Activated T-helper 1 cell treated with anti-CD3 and anti-CD28 coated beads, Interleukin-12 subunit alpha, Interleukin-12 subunit beta, Interleukin-2, Interleukin-4 antibody, amounts not matched to agents 30 ng/mL and 10 ng/mL and 1 ng/mL, durations not matched to agents 14 hours and 24 hours and 36 hours (primary cell): ENCODE measurements at regions not wholly inside any gene's neighbourhood (a gene's known extent, or its start where the extent isn't known, plus 50 kb on each side); places are given as distances from the start of the nearest gene placed in this dataset.
"Not testable (repeated sequence)": the region's sequence is repeated elsewhere in the genome, so short reads cannot be mapped to it uniquely, and the experiment has no call there.

Experiments used
- DNase-seq: peaks from one replicate; pipeline ENCODE4 v3.0.0; 2021; ENCODE audit warnings: low spot score
- H3K27ac Mint-ChIP-seq: one replicate; pipeline ENCODE4 v1.8.0; 2021; ENCODE audit warnings: mild to moderate bottlenecking, mixed read lengths
- H3K27me3 Mint-ChIP-seq: one replicate; pipeline ENCODE4 v1.8.0; 2022; ENCODE audit warnings: mild to moderate bottlenecking, moderate library complexity, mixed read lengths; ENCODE audit not compliant: insufficient read depth
- H3K36me3 Mint-ChIP-seq: one replicate; pipeline ENCODE4 v1.8.0; 2021; ENCODE audit warnings: low read depth, mixed read lengths
- H3K4me1 Mint-ChIP-seq: one replicate; pipeline ENCODE4 v1.8.0; 2021; ENCODE audit warnings: low read depth, mixed read lengths
- H3K4me3 Mint-ChIP-seq: one replicate; pipeline ENCODE4 v1.8.0; 2021; ENCODE audit warnings: mild to moderate bottlenecking, moderate library complexity, mixed read lengths
- H3K9me3 Mint-ChIP-seq: one replicate; pipeline ENCODE4 v1.8.0; 2021; ENCODE audit warnings: mixed read lengths
- intact Hi-C: fragments of 100-400 bp; cut with micrococcal nuclease; formaldehyde crosslinking; loops from one replicate; pipeline ENCODE4 v1.15.1; 2024

GRCh38 chr4:63983224-63983623, 426.0 kb downstream of the TECRL start:
- intact Hi-C loops, result no loop called here
- H3K27ac Mint-ChIP-seq, result no peak overlapping the region
- no peaks in the 10 kb centered on the region for H3K27me3 Mint-ChIP-seq
- no peaks in the 10 kb centered on the region for H3K36me3 Mint-ChIP-seq
- no peaks in the 10 kb centered on the region for H3K4me1 Mint-ChIP-seq
- H3K9me3 Mint-ChIP-seq, result peaks cover 19% of the 10 kb centered on the region
- DNase-seq, result no peak
- no peak overlapping the region for H3K4me3 Mint-ChIP-seq

- no peaks in the 10 kb centered on the region for H3K36me3 Mint-ChIP-seq
- intact Hi-C loops, result no loop called here
- no peak overlapping the region for H3K4me3 Mint-ChIP-seq
- no peaks in the 10 kb centered on the region for H3K4me1 Mint-ChIP-seq
- no peaks in the 10 kb centered on the region for H3K27me3 Mint-ChIP-seq
- DNase-seq, result no peak
- H3K9me3 Mint-ChIP-seq, result peaks cover 7% of the 10 kb centered on the region
- no peak overlapping the region for H3K27ac Mint-ChIP-seq
These were observed 443.4 kb downstream of the TECRL start for GRCh38 chr4:63965875-63966274.

GRCh38 chr4:63942706-63943286, 466.5 kb downstream of the TECRL start:
- H3K27ac Mint-ChIP-seq, H3K4me1 Mint-ChIP-seq, intact Hi-C loops, H3K27me3 Mint-ChIP-seq, H3K36me3 Mint-ChIP-seq, H3K4me3 Mint-ChIP-seq, DNase-seq, H3K9me3 Mint-ChIP-seq: not testable (repeated sequence)

- H3K27me3 Mint-ChIP-seq, result no peaks in the 10 kb centered on the region
- intact Hi-C loops, result no loop called here
- H3K4me1 Mint-ChIP-seq, result no peaks in the 10 kb centered on the region
These were observed 471.3 kb downstream of the TECRL start for GRCh38 chr4:63937961-63938360.

GRCh38 chr4:63922146-63922545, 487.1 kb downstream of the TECRL start:
- intact Hi-C loops, result no loop called here
- Mint-ChIP-seq H3K4me3 (no peak overlapping the region), H3K27ac (no peak overlapping the region), H3K9me3 (peaks cover 10% of the 10 kb centered on the region), H3K27me3 (no peaks in the 10 kb centered on the region), H3K36me3 (no peaks in the 10 kb centered on the region), H3K4me1 (no peaks in the 10 kb centered on the region)
- DNase-seq, result no peak

More at GRCh38 chr4:63937961-63938360, 471.3 kb downstream of the TECRL start:
- H3K36me3 Mint-ChIP-seq, result no peaks in the 10 kb centered on the region
- peaks cover 10% of the 10 kb centered on the region for H3K9me3 Mint-ChIP-seq
- no peak overlapping the region for H3K4me3 Mint-ChIP-seq
- no peak overlapping the region for H3K27ac Mint-ChIP-seq
- DNase-seq, result no peak

GRCh38 chr4:63921561-63921960, 487.7 kb downstream of the TECRL start:
- Mint-ChIP-seq H3K4me1 (no peaks in the 10 kb centered on the region), H3K27me3 (no peaks in the 10 kb centered on the region), H3K9me3 (peaks cover 11% of the 10 kb centered on the region), H3K4me3 (no peak overlapping the region), H3K36me3 (no peaks in the 10 kb centered on the region), H3K27ac (no peak overlapping the region)
- intact Hi-C loops, result no loop called here
- no peak for DNase-seq

GRCh38 chr4:63919636-63920365, 489.4 kb downstream of the TECRL start:
- Mint-ChIP-seq H3K27ac (no peak overlapping the region), H3K4me1 (no peaks in the 10 kb centered on the region), H3K27me3 (no peaks in the 10 kb centered on the region), H3K9me3 (peaks cover 7% of the 10 kb centered on the region), H3K4me3 (no peak overlapping the region), H3K36me3 (no peaks in the 10 kb centered on the region)
- DNase-seq, result no peak
- intact Hi-C loops, result no loop called here

GRCh38 chr4:63906660-63907183, 502.5 kb downstream of the TECRL start:
- DNase-seq, result no peak
- H3K4me3 Mint-ChIP-seq, result no peak overlapping the region
- H3K4me1 Mint-ChIP-seq, result no peaks in the 10 kb centered on the region
- intact Hi-C loops, result no loop called here
- no peaks in the 10 kb centered on the region for H3K9me3 Mint-ChIP-seq
- H3K36me3 Mint-ChIP-seq, result no peaks in the 10 kb centered on the region
- no peak overlapping the region for H3K27ac Mint-ChIP-seq
- no peaks in the 10 kb centered on the region for H3K27me3 Mint-ChIP-seq

GRCh38 chr4:63904201-63904600, 505.0 kb downstream of the TECRL start:
- DNase-seq, result no peak
- Mint-ChIP-seq H3K36me3 (no peaks in the 10 kb centered on the region), H3K27me3 (no peaks in the 10 kb centered on the region), H3K9me3 (no peaks in the 10 kb centered on the region), H3K27ac (no peak overlapping the region), H3K4me1 (no peaks in the 10 kb centered on the region), H3K4me3 (no peak overlapping the region)
- intact Hi-C loops, result no loop called here

GRCh38 chr4:63901304-63901703, 507.9 kb downstream of the TECRL start:
- no peaks in the 10 kb centered on the region for H3K9me3 Mint-ChIP-seq
- intact Hi-C loops, result no loop called here
- no peak overlapping the region for H3K27ac Mint-ChIP-seq
- H3K27me3 Mint-ChIP-seq, result no peaks in the 10 kb centered on the region
- H3K4me1 Mint-ChIP-seq, result no peaks in the 10 kb centered on the region
- H3K36me3 Mint-ChIP-seq, result no peaks in the 10 kb centered on the region
- no peak overlapping the region for H3K4me3 Mint-ChIP-seq
- no peak for DNase-seq

- Mint-ChIP-seq H3K36me3 (no peaks in the 10 kb centered on the region), H3K27me3 (no peaks in the 10 kb centered on the region), H3K4me1 (no peaks in the 10 kb centered on the region), H3K9me3 (no peaks in the 10 kb centered on the region), H3K27ac (no peak overlapping the region), H3K4me3 (no peak overlapping the region)
- no peak for DNase-seq
- intact Hi-C loops, result no loop called here
These were observed 510.3 kb downstream of the TECRL start for GRCh38 chr4:63898961-63899360.

- Mint-ChIP-seq H3K36me3 (no peaks in the 10 kb centered on the region), H3K4me3 (no peak overlapping the region), H3K27me3 (no peaks in the 10 kb centered on the region), H3K27ac (no peak overlapping the region), H3K4me1 (no peaks in the 10 kb centered on the region), H3K9me3 (peaks cover 5% of the 10 kb centered on the region)
- intact Hi-C loops, result no loop called here
- DNase-seq, result no peak
These were observed 515.1 kb downstream of the TECRL start for GRCh38 chr4:63894161-63894560.

GRCh38 chr4:63869370-63869769, 539.9 kb downstream of the TECRL start:
- H3K9me3 Mint-ChIP-seq, result peaks cover 4% of the 10 kb centered on the region
- intact Hi-C loops, result no loop called here
- H3K27me3 Mint-ChIP-seq, result no peaks in the 10 kb centered on the region
- H3K36me3 Mint-ChIP-seq, result no peaks in the 10 kb centered on the region
- no peak overlapping the region for H3K27ac Mint-ChIP-seq
- H3K4me3 Mint-ChIP-seq, result no peak overlapping the region
- H3K4me1 Mint-ChIP-seq, result no peaks in the 10 kb centered on the region
- DNase-seq, result no peak
